H9 (cell line): ENCODE measurements at regions not wholly inside any gene's neighbourhood (a gene's known extent, or its start where the extent isn't known, plus 50 kb on each side); places are given as distances from the start of the nearest gene placed in this dataset.

ENCODE experiments used
- DNase-seq: peaks from one replicate; pipeline ENCODE4 v3.0.0-alpha.2; 2017
- H2AFZ ChIP-seq: one replicate; pipeline ENCODE4 v1.6.1; 2013; ENCODE audit warnings: mild to moderate bottlenecking, low read length, control low read depth, moderate library complexity
- H2AK5ac ChIP-seq: 2 replicates; pipeline ENCODE4 v1.6.1; 2013; ENCODE audit warnings: low read length, control low read depth, mixed read lengths; ENCODE audit not compliant: insufficient read length
- H2BK120ac ChIP-seq: one replicate; pipeline ENCODE4 v1.6.1; 2013; ENCODE audit warnings: low read depth, mild to moderate bottlenecking, low read length, control low read depth, inconsistent platforms; ENCODE audit not compliant: poor library complexity, severe bottlenecking
- H2BK12ac ChIP-seq: 2 replicates; pipeline ENCODE4 v1.6.1; 2013; ENCODE audit warnings: low read length, control low read depth, mixed read lengths, low read depth; ENCODE audit not compliant: insufficient read length
- H2BK15ac ChIP-seq: 2 replicates; pipeline ENCODE4 v1.6.1; 2013; ENCODE audit warnings: low read depth, low read length, control low read depth
- H2BK20ac ChIP-seq: one replicate; pipeline ENCODE4 v1.6.1; 2013; ENCODE audit warnings: low read depth, mild to moderate bottlenecking, low read length, control low read depth, inconsistent platforms; ENCODE audit not compliant: poor library complexity, severe bottlenecking
- H2BK5ac ChIP-seq: 2 replicates; pipeline ENCODE4 v1.6.1; 2013; ENCODE audit warnings: low read length, control low read depth, mixed read lengths; ENCODE audit not compliant: insufficient read length
- H3K14ac ChIP-seq: 2 replicates; pipeline ENCODE4 v1.6.1; 2013; ENCODE audit warnings: low read length, control low read depth; ENCODE audit not compliant: insufficient read depth
- H3K18ac ChIP-seq: 2 replicates; pipeline ENCODE4 v1.6.1; 2013; ENCODE audit warnings: low read depth, mild to moderate bottlenecking, mixed read lengths, low read length, control low read depth; ENCODE audit not compliant: insufficient read length
- H3K23ac ChIP-seq: 2 replicates; pipeline ENCODE4 v1.6.1; 2013; ENCODE audit warnings: low read length, control low read depth, mixed read lengths, low read depth; ENCODE audit not compliant: insufficient read length
- H3K23me2 ChIP-seq: 2 replicates; pipeline ENCODE4 v1.6.1; 2013; ENCODE audit warnings: low read depth, mild to moderate bottlenecking, mixed read lengths, low read length, control low read depth; ENCODE audit not compliant: insufficient read length, poor library complexity, severe bottlenecking
- H3K27ac ChIP-seq: 2 replicates; pipeline ENCODE4 v1.5.1; 2013; ENCODE audit warnings: low read length, control low read depth, mixed read lengths, low read depth; ENCODE audit not compliant: insufficient read length
- H3K27me3 ChIP-seq: 2 replicates; pipeline ENCODE4 v1.6.1; 2013; ENCODE audit warnings: low read length, control low read depth, inconsistent platforms; ENCODE audit not compliant: insufficient read depth
- H3K4ac ChIP-seq: 2 replicates; pipeline ENCODE4 v1.6.1; 2013; ENCODE audit warnings: low read depth, mild to moderate bottlenecking, control low read depth, inconsistent platforms, low read length, moderate library complexity
- H3K4me1 ChIP-seq: 2 replicates; pipeline ENCODE4 v1.6.1; 2013; ENCODE audit warnings: low read length, control low read depth, inconsistent platforms; ENCODE audit not compliant: insufficient read depth
- H3K4me2 ChIP-seq: 2 replicates; pipeline ENCODE4 v1.6.1; 2013; ENCODE audit warnings: low read length, control low read depth, mixed read lengths; ENCODE audit not compliant: insufficient read length, insufficient read depth
- H3K56ac ChIP-seq: 2 replicates; pipeline ENCODE4 v1.6.1; 2013; ENCODE audit warnings: low read depth, mild to moderate bottlenecking, mixed read lengths, low read length, control low read depth; ENCODE audit not compliant: insufficient read length
- H3K79me1 ChIP-seq: 2 replicates; pipeline ENCODE4 v1.6.1; 2013; ENCODE audit warnings: low read depth, mild to moderate bottlenecking, moderate library complexity, low read length, control low read depth, inconsistent platforms; ENCODE audit not compliant: insufficient read depth, poor library complexity, severe bottlenecking
- H3K79me2 ChIP-seq: 2 replicates; pipeline ENCODE4 v1.6.1; 2013; ENCODE audit warnings: low read length, control low read depth, inconsistent platforms; ENCODE audit not compliant: insufficient read depth
- H3K9ac ChIP-seq: 2 replicates; pipeline ENCODE4 v1.6.1; 2013; ENCODE audit warnings: low read length, control low read depth, mixed read lengths; ENCODE audit not compliant: insufficient read length; ENCODE audit errors: extremely low read depth
- H3K9me3 ChIP-seq: one replicate; pipeline ENCODE4 v1.6.1; 2013; ENCODE audit warnings: low read depth, low read length, inconsistent platforms; ENCODE audit not compliant: control insufficient read depth
- H3T11ph ChIP-seq: one replicate; pipeline ENCODE4 v1.6.1; 2013; ENCODE audit warnings: mild to moderate bottlenecking, low read length, control low read depth, inconsistent platforms
- H4K20me1 ChIP-seq: one replicate; pipeline ENCODE4 v1.6.1; 2013; ENCODE audit not compliant: control insufficient read depth, insufficient read length, insufficient read depth
- H4K5ac ChIP-seq: 2 replicates; pipeline ENCODE4 v1.6.1; 2013; ENCODE audit warnings: low read depth, mild to moderate bottlenecking, mixed read lengths, low read length, control low read depth; ENCODE audit not compliant: insufficient read length
- H4K8ac ChIP-seq: replicated peaks from 2 replicates; pipeline ENCODE4 v1.6.1; 2013; ENCODE audit warnings: low read length, control low read depth, mixed read lengths, low read depth; ENCODE audit not compliant: insufficient read length
- H4K91ac ChIP-seq: 2 replicates; pipeline ENCODE4 v1.6.1; 2013; ENCODE audit warnings: low read depth, mild to moderate bottlenecking, moderate library complexity, mixed read lengths, low read length, control low read depth; ENCODE audit not compliant: insufficient read length
- H3K27ac Mint-ChIP-seq, 3 experiments: 2 replicates in 2 of 3; 3 replicates in 1 of 3; pipeline ENCODE4 v1.8.0; 2020 to 2021; ENCODE audit warnings: mixed read lengths in 3 of 3, mild to moderate bottlenecking in 1 of 3, moderate library complexity in 1 of 3
- H3K27me3 Mint-ChIP-seq: 2 replicates; pipeline ENCODE4 v1.8.0; 2021; ENCODE audit warnings: low read depth, mild to moderate bottlenecking, moderate library complexity, mixed read lengths
- H3K36me3 Mint-ChIP-seq, 3 experiments: 2 replicates in 2 of 3; 3 replicates in 1 of 3; pipeline ENCODE4 v1.8.0; 2020 to 2021; ENCODE audit warnings: low read depth in 3 of 3, mixed read lengths in 3 of 3; ENCODE audit not compliant: insufficient read depth in 1 of 3
- H3K4me1 Mint-ChIP-seq, 2 experiments: 2 replicates each; pipeline ENCODE4 v1.8.0; 2020; ENCODE audit warnings: mixed read lengths in 2 of 2
- H3K4me3 Mint-ChIP-seq, 2 experiments: 2 replicates in 1 of 2; 3 replicates in 1 of 2; pipeline ENCODE4 v1.8.0; 2020 to 2021; ENCODE audit warnings: mild to moderate bottlenecking in 2 of 2, mixed read lengths in 2 of 2, moderate library complexity in 1 of 2
- H3K9me3 Mint-ChIP-seq, 2 experiments: 2 replicates in 1 of 2; 3 replicates in 1 of 2; pipeline ENCODE4 v1.8.0; 2020; ENCODE audit warnings: mild to moderate bottlenecking in 2 of 2, mixed read lengths in 2 of 2, moderate library complexity in 1 of 2
- WGBS: extraction: QIAGEN DNeasy Blood & Tissue Kit; methylation state at CpG from one replicate; pipeline ENCODE4 v1.1.7; 2013; ENCODE audit warnings: missing lambda C conversion rate, low lambda C conversion rate, mixed read lengths; ENCODE audit not compliant: insufficient read length; ENCODE audit errors: extremely low coverage; 5-methylcytosine and 5-hydroxymethylcytosine counted together
- TF ChIP-seq, protein P1 (sequence below): fragments of 200-600 bp; sonication (generic); conservative IDR thresholded peaks from 3 replicates; pipeline ENCODE4 v1.8.0; 2021; ENCODE audit warnings: antibody characterized with exemption, mild to moderate bottlenecking

DNA sequence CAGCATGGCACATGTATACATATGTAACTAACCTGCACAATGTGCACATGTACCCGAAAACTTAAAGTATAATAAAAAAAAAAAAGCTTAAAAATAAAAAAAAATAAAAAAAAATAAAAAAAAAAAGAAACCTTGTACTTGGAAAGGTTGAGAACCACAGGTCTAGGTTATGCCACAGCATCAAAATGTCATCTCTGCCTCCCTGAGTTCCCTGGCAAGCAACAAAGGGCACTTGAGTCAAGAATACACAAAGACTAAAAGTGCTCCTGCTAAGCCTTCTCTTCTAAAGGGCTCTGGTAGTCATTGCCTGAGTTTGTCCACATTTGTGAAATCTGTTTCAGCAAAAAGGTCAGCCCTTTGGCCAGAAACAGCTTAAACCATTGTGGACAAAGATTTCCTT lies 395.8 kb upstream of the CCDC54 start:
- Histone ChIP-seq H4K20me1 (no peaks in the 10 kb centered on the region), H3K23me2 (no peaks in the 10 kb centered on the region), H2AFZ (no peak overlapping the region), H3K9ac (no peak overlapping the region), H3K27me3 (no peaks in the 10 kb centered on the region), H3T11ph (no peak overlapping the region), H3K4me2 (no peak overlapping the region), H3K27ac (no peak overlapping the region), H2BK120ac (no peak overlapping the region), H2BK15ac (no peak overlapping the region), H4K8ac (no peak overlapping the region), H3K18ac (no peak overlapping the region), H3K79me2 (no peaks in the 10 kb centered on the region; the same call in 1 of the 2 replicates), H3K56ac (no peak overlapping the region), H3K4ac (no peak overlapping the region), H3K9me3 (no peaks in the 10 kb centered on the region), H4K5ac (no peak overlapping the region), H2BK20ac (no peak overlapping the region), H4K91ac (no peak overlapping the region), H3K23ac (no peak overlapping the region), H3K79me1 (no peaks in the 10 kb centered on the region), H2BK12ac (no peak overlapping the region), H2BK5ac (no peak overlapping the region), H3K4me1 (no peaks in the 10 kb centered on the region), H2AK5ac (no peak overlapping the region), H3K14ac (no peak overlapping the region)
- Mint-ChIP-seq H3K4me1 (no peaks in the 10 kb centered on the region), H3K27me3 (no peaks in the 10 kb centered on the region), H3K4me3 (no peak overlapping the region), H3K27ac (no peak overlapping the region), H3K9me3 (no peaks in the 10 kb centered on the region), H3K36me3 (no peaks in the 10 kb centered on the region)
- TF ChIP-seq, protein P1, sequence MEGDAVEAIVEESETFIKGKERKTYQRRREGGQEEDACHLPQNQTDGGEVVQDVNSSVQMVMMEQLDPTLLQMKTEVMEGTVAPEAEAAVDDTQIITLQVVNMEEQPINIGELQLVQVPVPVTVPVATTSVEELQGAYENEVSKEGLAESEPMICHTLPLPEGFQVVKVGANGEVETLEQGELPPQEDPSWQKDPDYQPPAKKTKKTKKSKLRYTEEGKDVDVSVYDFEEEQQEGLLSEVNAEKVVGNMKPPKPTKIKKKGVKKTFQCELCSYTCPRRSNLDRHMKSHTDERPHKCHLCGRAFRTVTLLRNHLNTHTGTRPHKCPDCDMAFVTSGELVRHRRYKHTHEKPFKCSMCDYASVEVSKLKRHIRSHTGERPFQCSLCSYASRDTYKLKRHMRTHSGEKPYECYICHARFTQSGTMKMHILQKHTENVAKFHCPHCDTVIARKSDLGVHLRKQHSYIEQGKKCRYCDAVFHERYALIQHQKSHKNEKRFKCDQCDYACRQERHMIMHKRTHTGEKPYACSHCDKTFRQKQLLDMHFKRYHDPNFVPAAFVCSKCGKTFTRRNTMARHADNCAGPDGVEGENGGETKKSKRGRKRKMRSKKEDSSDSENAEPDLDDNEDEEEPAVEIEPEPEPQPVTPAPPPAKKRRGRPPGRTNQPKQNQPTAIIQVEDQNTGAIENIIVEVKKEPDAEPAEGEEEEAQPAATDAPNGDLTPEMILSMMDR = no peak
- DNase-seq = no peak
- WGBS = no CpG with 5 or more reads among the region's 1 CpG
